Ovary (tissue), 3 donors: ENCODE measurements at regions not wholly inside any gene's neighbourhood (a gene's known extent, or its start where the extent isn't known, plus 50 kb on each side); places are given as distances from the start of the nearest gene placed in this dataset.

ENCODE experiments used
- POLR2A ChIP-seq: fragments of 450-650 bp; IDR thresholded peaks from one replicate; pipeline ENCODE4 v1.6.1; 2017; ENCODE audit warnings: antibody characterized with exemption, mild to moderate bottlenecking, moderate library complexity
- TF ChIP-seq, protein P1 (sequence below), 3 donors: fragments of 450-650 bp in 2 of 3; fragments of 200-600 bp in 1 of 3; IDR thresholded peaks; one replicate each; pipeline versions ENCODE4 v1.5.1 to v1.8.0; 2016 to 2022; ENCODE audit warnings: antibody characterized with exemption in 3 of 3, mild to moderate bottlenecking in 1 of 3
- donor health status: DM: no; HTN: no; CAD: no.

DNA sequence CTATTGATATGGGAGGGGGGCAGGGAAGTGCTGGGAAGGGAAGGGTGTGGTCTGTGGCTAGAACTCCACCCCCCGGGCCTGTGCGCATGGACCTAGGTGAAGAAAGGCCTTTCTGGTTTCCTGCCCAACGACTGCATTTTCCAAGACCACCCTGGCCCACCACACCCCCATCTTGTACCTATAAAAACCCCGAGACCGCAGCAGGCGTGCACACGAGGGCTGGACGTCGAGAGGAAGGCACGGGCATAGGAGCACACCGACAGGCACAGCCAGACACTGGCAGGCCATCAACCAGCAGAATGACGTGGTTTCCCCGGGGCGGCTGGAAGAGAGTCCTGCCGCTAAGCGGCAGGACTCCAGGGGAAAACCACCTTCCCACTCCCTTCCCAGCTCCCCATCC is 981.1 kb downstream of the PCDH7 start:
- TF ChIP-seq POLR2A: no peak
- TF ChIP-seq, protein P1, sequence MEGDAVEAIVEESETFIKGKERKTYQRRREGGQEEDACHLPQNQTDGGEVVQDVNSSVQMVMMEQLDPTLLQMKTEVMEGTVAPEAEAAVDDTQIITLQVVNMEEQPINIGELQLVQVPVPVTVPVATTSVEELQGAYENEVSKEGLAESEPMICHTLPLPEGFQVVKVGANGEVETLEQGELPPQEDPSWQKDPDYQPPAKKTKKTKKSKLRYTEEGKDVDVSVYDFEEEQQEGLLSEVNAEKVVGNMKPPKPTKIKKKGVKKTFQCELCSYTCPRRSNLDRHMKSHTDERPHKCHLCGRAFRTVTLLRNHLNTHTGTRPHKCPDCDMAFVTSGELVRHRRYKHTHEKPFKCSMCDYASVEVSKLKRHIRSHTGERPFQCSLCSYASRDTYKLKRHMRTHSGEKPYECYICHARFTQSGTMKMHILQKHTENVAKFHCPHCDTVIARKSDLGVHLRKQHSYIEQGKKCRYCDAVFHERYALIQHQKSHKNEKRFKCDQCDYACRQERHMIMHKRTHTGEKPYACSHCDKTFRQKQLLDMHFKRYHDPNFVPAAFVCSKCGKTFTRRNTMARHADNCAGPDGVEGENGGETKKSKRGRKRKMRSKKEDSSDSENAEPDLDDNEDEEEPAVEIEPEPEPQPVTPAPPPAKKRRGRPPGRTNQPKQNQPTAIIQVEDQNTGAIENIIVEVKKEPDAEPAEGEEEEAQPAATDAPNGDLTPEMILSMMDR (IDR thresholded peaks at IDR 0.05): no peak
